Fibroblast of pulmonary artery (primary cell): ENCODE measurements at regions not wholly inside any gene's neighbourhood (a gene's known extent, or its start where the extent isn't known, plus 50 kb on each side); places are given as distances from the start of the nearest gene placed in this dataset.
A peak's percentile ranks its signal among the peaks of the same experiment; 100 is the strongest.

Experiments
- DNase-seq: peaks from one replicate; pipeline ENCODE4 v3.0.0-alpha.2; 2010; ENCODE audit warnings: low read depth
- H3K4me3 ChIP-seq: replicated peaks from 2 replicates; pipeline ENCODE4 v1.5.1; 2011; ENCODE audit warnings: low read depth, mild to moderate bottlenecking, control low read depth, low read length, moderate library complexity
- CTCF ChIP-seq: IDR thresholded peaks from 2 replicates; pipeline ENCODE4 v1.5.1; 2011; ENCODE audit warnings: mild to moderate bottlenecking, control low read depth, low read length, inconsistent platforms; ENCODE audit errors: missing control alignments

- TF ChIP-seq CTCF: no peak
- DNase-seq: no peak
- no peak overlapping the region for H3K4me3 ChIP-seq
Observed at GRCh38 chr1:51025374-51025773, 55.3 kb downstream of the CDKN2C start.

- no peak for DNase-seq
- no peak for TF ChIP-seq CTCF
Observed at GRCh38 chr1:51032936-51033335, 62.9 kb downstream of the CDKN2C start.

GRCh38 chr1:51044199-51044598, 57.8 kb upstream of the C1orf185 start:
- TF ChIP-seq CTCF: no peak
- no peak overlapping the region for H3K4me3 ChIP-seq
- no peak for DNase-seq

More at GRCh38 chr1:51032936-51033335, 62.9 kb downstream of the CDKN2C start:
- H3K4me3 ChIP-seq: no peak overlapping the region

- peak; percentile 21 for TF ChIP-seq CTCF
- peak; percentile 41 for DNase-seq
- H3K4me3 ChIP-seq: no peak overlapping the region
Observed at GRCh38 chr1:51044834-51045233, 57.2 kb upstream of the C1orf185 start.

- no peak overlapping the region for H3K4me3 ChIP-seq
- no peak for DNase-seq
- no peak for TF ChIP-seq CTCF
Observed at GRCh38 chr1:51048021-51048420, 54.0 kb upstream of the C1orf185 start.

- TF ChIP-seq CTCF: no peak
- no peak for DNase-seq
- no peak overlapping the region for H3K4me3 ChIP-seq
Observed at GRCh38 chr1:51048670-51049069, 53.4 kb upstream of the C1orf185 start.
